Keratinocyte (primary cell): ENCODE measurements at regions not wholly inside any gene's neighbourhood (a gene's known extent, or its start where the extent isn't known, plus 50 kb on each side); places are given as distances from the start of the nearest gene placed in this dataset.

Experiments used
- DNase-seq: peaks from one replicate; pipeline ENCODE4 v3.0.0-alpha.2; 2011; ENCODE audit warnings: low read depth, missing footprints, low spot score
- FAIRE-seq: peaks from 2 replicates; lab custom pipeline; 2011; peaks lifted over from hg19 to GRCh38; lab: Jason Lieb, UNC
- H2AFZ ChIP-seq: 2 replicates; pipeline ENCODE4 v1.6.0; 2012; ENCODE audit warnings: low read length, control low read depth, inconsistent platforms; ENCODE audit not compliant: control insufficient read depth
- H3K27ac ChIP-seq: 2 replicates; pipeline ENCODE4 v1.5.1; 2011; ENCODE audit warnings: low read length; ENCODE audit not compliant: control insufficient read depth, insufficient read depth
- H3K27me3 ChIP-seq: 3 replicates; pipeline ENCODE4 v1.6.0; 2011; ENCODE audit warnings: low read length; ENCODE audit not compliant: control insufficient read depth, insufficient read depth; ENCODE audit errors: extremely low read depth
- H3K36me3 ChIP-seq, 2 experiments: 2 replicates in 1 of 2; 3 replicates in 1 of 2; pipeline ENCODE4 v1.5.1; 2011; ENCODE audit warnings: low read length in 2 of 2, mild to moderate bottlenecking in 1 of 2; ENCODE audit not compliant: control insufficient read depth in 2 of 2, insufficient read depth in 2 of 2; ENCODE audit errors: extremely low read depth in 1 of 2
- H3K4me1 ChIP-seq: 3 replicates; pipeline ENCODE4 v1.5.1; 2011; ENCODE audit warnings: low read length; ENCODE audit not compliant: control insufficient read depth, insufficient read depth; ENCODE audit errors: extremely low read depth
- H3K4me2 ChIP-seq: 3 replicates; pipeline ENCODE4 v1.6.0; 2011; ENCODE audit warnings: low read depth, low read length; ENCODE audit not compliant: control insufficient read depth, insufficient read depth; ENCODE audit errors: extremely low read depth
- H3K4me3 ChIP-seq, 3 experiments: fragments of 200-600 bp in 1 of 3; sonication (generic) in 1 of 3; 2 replicates in 2 of 3; 3 replicates in 1 of 3; pipeline ENCODE4 v1.5.1; 2011 to 2016; ENCODE audit warnings: low read length in 3 of 3, mild to moderate bottlenecking in 3 of 3, control low read depth in 2 of 3, inconsistent platforms in 1 of 3, low read depth in 1 of 3, mixed read lengths in 1 of 3, mixed run types in 1 of 3, moderate library complexity in 1 of 3; ENCODE audit not compliant: control insufficient read depth in 2 of 3, insufficient read depth in 2 of 3; ENCODE audit errors: extremely low read depth in 1 of 3
- H3K79me2 ChIP-seq: 2 replicates; pipeline ENCODE4 v1.6.0; 2012; ENCODE audit warnings: low read length; ENCODE audit not compliant: control insufficient read depth, insufficient read depth
- H3K9ac ChIP-seq: 3 replicates; pipeline ENCODE4 v1.6.0; 2011; ENCODE audit warnings: low read length; ENCODE audit not compliant: control insufficient read depth, insufficient read depth; ENCODE audit errors: extremely low read depth
- H3K9me1 ChIP-seq: 3 replicates; pipeline ENCODE4 v1.6.0; 2011; ENCODE audit warnings: low read length; ENCODE audit not compliant: control insufficient read depth, insufficient read depth; ENCODE audit errors: extremely low read depth
- H3K9me3 ChIP-seq: 2 replicates; pipeline ENCODE4 v1.5.1; 2012; ENCODE audit warnings: low read depth, low read length; ENCODE audit not compliant: control insufficient read depth
- H4K20me1 ChIP-seq: 3 replicates; pipeline ENCODE4 v1.6.0; 2011; ENCODE audit warnings: low read length; ENCODE audit not compliant: control insufficient read depth, insufficient read depth; ENCODE audit errors: extremely low read depth
- CTCF ChIP-seq, 3 experiments: IDR thresholded peaks in 1 of 3; conservative IDR thresholded peaks in 1 of 3; optimal IDR thresholded peaks in 1 of 3; 2 replicates in 2 of 3; 3 replicates in 1 of 3; pipeline versions ENCODE3 to v1.5.1; 2011; ENCODE audit warnings: low read length in 3 of 3, mild to moderate bottlenecking in 3 of 3, moderate library complexity in 2 of 3, control low read depth in 1 of 3, inconsistent platforms in 1 of 3; ENCODE audit not compliant: insufficient read depth in 2 of 3; ENCODE audit errors: extremely low read depth in 1 of 3
- EZH2 ChIP-seq: IDR thresholded peaks from one replicate; pipeline ENCODE4 v1.6.1; 2012; ENCODE audit warnings: inconsistent platforms, mild to moderate bottlenecking, low read length, moderate library complexity
- dilution Hi-C: fragments of 300-500 bp; cut with MboI; formaldehyde crosslinking; loops from one replicate; pipeline ENCODE4 v1.7.0; 2020; ENCODE audit warnings: low sequenced_read_pairs; ENCODE audit not compliant: extremely low pct_ligation_motif_present

DNA sequence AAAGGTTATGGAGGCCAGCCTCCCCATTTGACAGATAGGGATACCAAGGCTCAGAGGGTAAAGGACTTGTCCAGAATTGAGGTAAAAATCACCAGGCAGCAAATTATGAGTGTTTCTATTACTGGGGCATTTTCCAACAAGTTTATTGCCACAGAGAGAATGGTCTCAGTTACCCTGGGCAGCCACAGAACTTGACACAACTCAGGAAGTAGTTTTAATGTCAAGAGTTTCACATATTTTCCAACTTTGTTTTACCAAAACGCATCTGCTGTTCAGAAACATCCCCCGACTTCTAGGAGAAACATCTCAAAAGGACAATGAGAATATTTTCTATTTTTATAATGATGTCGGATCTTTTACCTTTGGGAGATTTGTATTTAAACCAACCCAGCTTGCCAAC lies 107.5 kb upstream of the MRPS22 start:
- Histone ChIP-seq H3K36me3 (no peaks in the 10 kb centered on the region), H2AFZ (no peak overlapping the region), H3K9me1 (no peaks in the 10 kb centered on the region), H4K20me1 (no peaks in the 10 kb centered on the region), H3K4me3 (no peak overlapping the region), H3K9ac (no peak overlapping the region), H3K4me1 (peaks cover 19% of the 10 kb centered on the region), H3K27me3 (no peaks in the 10 kb centered on the region), H3K27ac (no peak overlapping the region), H3K4me2 (no peak overlapping the region), H3K79me2 (no peaks in the 10 kb centered on the region), H3K9me3 (no peaks in the 10 kb centered on the region)
- FAIRE-seq (no peak), DNase-seq (no peak)
- TF ChIP-seq CTCF (optimal IDR thresholded peaks at IDR 0.05 in 1 of 3, IDR thresholded peaks at IDR 0.05 in 1 of 3, conservative IDR thresholded peaks at IDR 0.05 in 1 of 3; ENCODE audit: extremely low read depth in 1 of 3, insufficient read depth in 2 of 3, low read length in 3 of 3), result no peak
- TF ChIP-seq EZH2, result no peak
- dilution Hi-C loops, result no loop called here

- Histone ChIP-seq H2AFZ (no peak overlapping the region), H4K20me1 (no peaks in the 10 kb centered on the region), H3K4me2 (no peak overlapping the region), H3K9me3 (no peaks in the 10 kb centered on the region), H3K79me2 (no peaks in the 10 kb centered on the region), H3K36me3 (no peaks in the 10 kb centered on the region), H3K9me1 (no peaks in the 10 kb centered on the region), H3K9ac (no peak overlapping the region), H3K27me3 (no peaks in the 10 kb centered on the region), H3K4me3 (no peak overlapping the region), H3K4me1 (peaks cover 19% of the 10 kb centered on the region), H3K27ac (no peak overlapping the region)
- TF ChIP-seq CTCF (optimal IDR thresholded peaks at IDR 0.05 in 1 of 3, IDR thresholded peaks at IDR 0.05 in 1 of 3, conservative IDR thresholded peaks at IDR 0.05 in 1 of 3; ENCODE audit: extremely low read depth in 1 of 3, insufficient read depth in 2 of 3, low read length in 3 of 3), result no peak
- TF ChIP-seq EZH2, result no peak
- FAIRE-seq (no peak), DNase-seq (no peak)
- dilution Hi-C loops, result no loop called here
Measured at GRCh38 chr3:139238281-139239030, 105.4 kb upstream of the MRPS22 start.
